Gastrocnemius medialis (tissue), 4 donors: ENCODE measurements at regions not wholly inside any gene's neighbourhood (a gene's known extent, or its start where the extent isn't known, plus 50 kb on each side); places are given as distances from the start of the nearest gene placed in this dataset.

Experiments used
- CTCF ChIP-seq, 5 experiments: fragments of 450-650 bp in 3 of 5; fragments of 200-600 bp in 2 of 5; sonication (generic) in 2 of 5; IDR thresholded peaks in 4 of 5; conservative IDR thresholded peaks in 1 of 5; 1 replicate in 4 of 5; 2 replicates in 1 of 5; pipeline ENCODE4 v1.5.1; 2016 to 2019; ENCODE audit warnings: antibody characterized with exemption in 5 of 5, mild to moderate bottlenecking in 3 of 5, moderate library complexity in 3 of 5
- POLR2A ChIP-seq, 2 donors: fragments of 450-650 bp; IDR thresholded peaks; one replicate each; pipeline ENCODE4 v1.6.1; 2017; ENCODE audit warnings: antibody characterized with exemption in 2 of 2, mild to moderate bottlenecking in 2 of 2, moderate library complexity in 2 of 2

- TF ChIP-seq CTCF (IDR thresholded peaks at IDR 0.05 in 4 of 5, conservative IDR thresholded peaks at IDR 0.05 in 1 of 5) (no peak), POLR2A (IDR thresholded peaks at IDR 0.05) (no peak)
Observed at GRCh38 chr12:40474630-40475029, 217.6 kb upstream of the CNTN1 start.
